ENCODE measurements at regions not wholly inside any gene's neighbourhood (a gene's known extent, or its start where the extent isn't known, plus 50 kb on each side); places are given as distances from the start of the nearest gene placed in this dataset.

DNA sequence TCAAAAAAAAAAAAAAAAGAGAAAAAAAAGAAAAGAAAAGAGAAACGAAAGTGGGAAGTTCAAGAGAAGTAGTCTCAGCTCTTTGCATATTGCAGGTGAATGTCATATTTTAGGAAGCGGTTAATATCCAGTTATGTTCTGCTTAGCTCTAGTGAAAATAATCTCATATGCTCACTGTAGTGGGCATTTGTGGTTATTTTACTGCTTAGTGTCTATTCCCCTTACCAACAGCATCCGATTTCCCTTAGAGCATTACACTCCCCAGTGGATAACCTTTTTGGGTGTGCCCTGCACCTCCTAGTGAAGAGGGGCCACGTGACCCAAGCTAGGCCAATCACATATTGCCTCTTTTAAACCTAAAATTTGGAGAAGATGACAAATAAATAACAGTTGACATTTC lies 111.2 kb upstream of the ZNF827 start:
- TF ChIP-seq, protein P1, sequence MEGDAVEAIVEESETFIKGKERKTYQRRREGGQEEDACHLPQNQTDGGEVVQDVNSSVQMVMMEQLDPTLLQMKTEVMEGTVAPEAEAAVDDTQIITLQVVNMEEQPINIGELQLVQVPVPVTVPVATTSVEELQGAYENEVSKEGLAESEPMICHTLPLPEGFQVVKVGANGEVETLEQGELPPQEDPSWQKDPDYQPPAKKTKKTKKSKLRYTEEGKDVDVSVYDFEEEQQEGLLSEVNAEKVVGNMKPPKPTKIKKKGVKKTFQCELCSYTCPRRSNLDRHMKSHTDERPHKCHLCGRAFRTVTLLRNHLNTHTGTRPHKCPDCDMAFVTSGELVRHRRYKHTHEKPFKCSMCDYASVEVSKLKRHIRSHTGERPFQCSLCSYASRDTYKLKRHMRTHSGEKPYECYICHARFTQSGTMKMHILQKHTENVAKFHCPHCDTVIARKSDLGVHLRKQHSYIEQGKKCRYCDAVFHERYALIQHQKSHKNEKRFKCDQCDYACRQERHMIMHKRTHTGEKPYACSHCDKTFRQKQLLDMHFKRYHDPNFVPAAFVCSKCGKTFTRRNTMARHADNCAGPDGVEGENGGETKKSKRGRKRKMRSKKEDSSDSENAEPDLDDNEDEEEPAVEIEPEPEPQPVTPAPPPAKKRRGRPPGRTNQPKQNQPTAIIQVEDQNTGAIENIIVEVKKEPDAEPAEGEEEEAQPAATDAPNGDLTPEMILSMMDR (IDR thresholded peaks at IDR 0.05) = no peak
- TF ChIP-seq, protein P2, sequence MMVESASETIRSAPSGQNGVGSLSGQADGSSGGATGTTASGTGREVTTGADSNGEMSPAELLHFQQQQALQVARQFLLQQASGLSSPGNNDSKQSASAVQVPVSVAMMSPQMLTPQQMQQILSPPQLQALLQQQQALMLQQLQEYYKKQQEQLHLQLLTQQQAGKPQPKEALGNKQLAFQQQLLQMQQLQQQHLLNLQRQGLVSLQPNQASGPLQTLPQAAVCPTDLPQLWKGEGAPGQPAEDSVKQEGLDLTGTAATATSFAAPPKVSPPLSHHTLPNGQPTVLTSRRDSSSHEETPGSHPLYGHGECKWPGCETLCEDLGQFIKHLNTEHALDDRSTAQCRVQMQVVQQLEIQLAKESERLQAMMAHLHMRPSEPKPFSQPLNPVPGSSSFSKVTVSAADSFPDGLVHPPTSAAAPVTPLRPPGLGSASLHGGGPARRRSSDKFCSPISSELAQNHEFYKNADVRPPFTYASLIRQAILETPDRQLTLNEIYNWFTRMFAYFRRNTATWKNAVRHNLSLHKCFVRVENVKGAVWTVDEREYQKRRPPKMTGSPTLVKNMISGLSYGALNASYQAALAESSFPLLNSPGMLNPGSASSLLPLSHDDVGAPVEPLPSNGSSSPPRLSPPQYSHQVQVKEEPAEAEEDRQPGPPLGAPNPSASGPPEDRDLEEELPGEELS (CRISPR knock-in tag; IDR thresholded peaks at IDR 0.05) = no peak
- no peak for TF ChIP-seq ZNF232 (CRISPR knock-in tag; IDR thresholded peaks at IDR 0.05)
- no peak for TF ChIP-seq TEAD4 (CRISPR knock-in tag; IDR thresholded peaks at IDR 0.05)
- TF ChIP-seq, protein P3, sequence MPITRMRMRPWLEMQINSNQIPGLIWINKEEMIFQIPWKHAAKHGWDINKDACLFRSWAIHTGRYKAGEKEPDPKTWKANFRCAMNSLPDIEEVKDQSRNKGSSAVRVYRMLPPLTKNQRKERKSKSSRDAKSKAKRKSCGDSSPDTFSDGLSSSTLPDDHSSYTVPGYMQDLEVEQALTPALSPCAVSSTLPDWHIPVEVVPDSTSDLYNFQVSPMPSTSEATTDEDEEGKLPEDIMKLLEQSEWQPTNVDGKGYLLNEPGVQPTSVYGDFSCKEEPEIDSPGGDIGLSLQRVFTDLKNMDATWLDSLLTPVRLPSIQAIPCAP (CRISPR knock-in tag; IDR thresholded peaks at IDR 0.05) = no peak
- TF ChIP-seq ZNF121 (CRISPR knock-in tag; IDR thresholded peaks at IDR 0.05) = no peak
- no peak for TF ChIP-seq SMAD4 (CRISPR knock-in tag; IDR thresholded peaks at IDR 0.05)
- TF ChIP-seq, protein P4, sequence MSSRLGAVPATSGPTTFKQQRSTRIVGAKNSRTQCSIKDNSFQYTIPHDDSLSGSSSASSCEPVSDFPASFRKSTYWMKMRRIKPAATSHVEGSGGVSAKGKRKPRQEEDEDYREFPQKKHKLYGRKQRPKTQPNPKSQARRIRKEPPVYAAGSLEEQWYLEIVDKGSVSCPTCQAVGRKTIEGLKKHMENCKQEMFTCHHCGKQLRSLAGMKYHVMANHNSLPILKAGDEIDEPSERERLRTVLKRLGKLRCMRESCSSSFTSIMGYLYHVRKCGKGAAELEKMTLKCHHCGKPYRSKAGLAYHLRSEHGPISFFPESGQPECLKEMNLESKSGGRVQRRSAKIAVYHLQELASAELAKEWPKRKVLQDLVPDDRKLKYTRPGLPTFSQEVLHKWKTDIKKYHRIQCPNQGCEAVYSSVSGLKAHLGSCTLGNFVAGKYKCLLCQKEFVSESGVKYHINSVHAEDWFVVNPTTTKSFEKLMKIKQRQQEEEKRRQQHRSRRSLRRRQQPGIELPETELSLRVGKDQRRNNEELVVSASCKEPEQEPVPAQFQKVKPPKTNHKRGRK (CRISPR knock-in tag; IDR thresholded peaks at IDR 0.05; ENCODE audit: borderline replicate concordance) = no peak
- no peak for TF ChIP-seq PRRX2 (CRISPR knock-in tag; IDR thresholded peaks at IDR 0.05)
- TF ChIP-seq, protein P5, sequence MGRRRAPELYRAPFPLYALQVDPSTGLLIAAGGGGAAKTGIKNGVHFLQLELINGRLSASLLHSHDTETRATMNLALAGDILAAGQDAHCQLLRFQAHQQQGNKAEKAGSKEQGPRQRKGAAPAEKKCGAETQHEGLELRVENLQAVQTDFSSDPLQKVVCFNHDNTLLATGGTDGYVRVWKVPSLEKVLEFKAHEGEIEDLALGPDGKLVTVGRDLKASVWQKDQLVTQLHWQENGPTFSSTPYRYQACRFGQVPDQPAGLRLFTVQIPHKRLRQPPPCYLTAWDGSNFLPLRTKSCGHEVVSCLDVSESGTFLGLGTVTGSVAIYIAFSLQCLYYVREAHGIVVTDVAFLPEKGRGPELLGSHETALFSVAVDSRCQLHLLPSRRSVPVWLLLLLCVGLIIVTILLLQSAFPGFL (CRISPR knock-in tag; IDR thresholded peaks at IDR 0.05; ENCODE audit: borderline replicate concordance) = no peak

All from WTC11 (cell line).